Caco-2 (cell line): ENCODE measurements at regions not wholly inside any gene's neighbourhood (a gene's known extent, or its start where the extent isn't known, plus 50 kb on each side); places are given as distances from the start of the nearest gene placed in this dataset.

Experiments used
- BruUV-seq: library from RNA; stranded (reverse); fragments of 400-500 nt; replicated peaks from 2 replicates; lab custom pipeline; 2021; lab: Mats Ljungman, UMichigan
- CTCF ChIA-PET: fragments of 300-600 bp; sonication (Branson Sonifier 250); formaldehyde crosslinking; loops from one replicate; lab custom pipeline; 2022; ENCODE audit warnings: antibody characterized with exemption; lab: Charles Lee
- POLR2A ChIA-PET: fragments of 300-600 bp; sonication (Branson Sonifier 250); formaldehyde crosslinking; loops from one replicate; lab custom pipeline; 2022; ENCODE audit warnings: antibody characterized with exemption; lab: Charles Lee
- DNase-seq, 2 experiments: peaks; one replicate each; pipeline versions ENCODE4 v3.0.0 to v3.0.0-alpha.2; 2020 to 2022
- H3K27me3 ChIP-seq: replicated peaks from 2 replicates; pipeline ENCODE4 v1.6.0; 2011; ENCODE audit warnings: low read length; ENCODE audit not compliant: control insufficient read depth, insufficient read depth
- H3K36me3 ChIP-seq: 2 replicates; pipeline ENCODE4 v1.5.1; 2011; ENCODE audit warnings: low read length; ENCODE audit not compliant: control insufficient read depth, insufficient read depth
- H3K4me1 ChIP-seq: fragments of 250-450 bp; sonication (Bioruptor Pico); 2 replicates; pipeline ENCODE4 v1.5.1; 2020; ENCODE audit warnings: mild to moderate bottlenecking
- H3K4me3 ChIP-seq: 2 replicates; pipeline ENCODE4 v1.5.1; 2011; ENCODE audit warnings: low read depth, mild to moderate bottlenecking, control low read depth, low read length
- H3K9me3 ChIP-seq: fragments of 250-450 bp; sonication (Bioruptor Pico); 2 replicates; pipeline ENCODE4 v1.5.1; 2020; ENCODE audit warnings: mild to moderate bottlenecking, moderate library complexity
- H3K27ac Mint-ChIP-seq: one replicate; pipeline ENCODE4 v1.8.0; 2022; ENCODE audit warnings: mixed read lengths; ENCODE audit not compliant: unreplicated experiment
- H3K27me3 Mint-ChIP-seq: one replicate; pipeline ENCODE4 v1.8.0; 2022; ENCODE audit warnings: mixed read lengths; ENCODE audit not compliant: insufficient read depth, unreplicated experiment
- H3K36me3 Mint-ChIP-seq: one replicate; pipeline ENCODE4 v1.8.0; 2022; ENCODE audit warnings: mild to moderate bottlenecking, mixed read lengths; ENCODE audit not compliant: insufficient read depth, unreplicated experiment
- H3K4me1 Mint-ChIP-seq: one replicate; pipeline ENCODE4 v1.8.0; 2022; ENCODE audit warnings: low read depth, mixed read lengths; ENCODE audit not compliant: unreplicated experiment
- H3K4me3 Mint-ChIP-seq: one replicate; pipeline ENCODE4 v1.8.0; 2022; ENCODE audit warnings: mild to moderate bottlenecking, moderate library complexity, mixed read lengths; ENCODE audit not compliant: unreplicated experiment
- H3K9me3 Mint-ChIP-seq: one replicate; pipeline ENCODE4 v1.8.0; 2022; ENCODE audit warnings: mixed read lengths; ENCODE audit not compliant: unreplicated experiment
- intact Hi-C: fragments of 100-400 bp; cut with micrococcal nuclease; formaldehyde crosslinking; loops from one replicate; pipeline ENCODE4 v1.10.0; 2022; ENCODE audit not compliant: unreplicated experiment
- TF ChIP-seq, protein P1 (sequence below), 2 experiments: fragments of 200-600 bp in 1 of 2; IDR thresholded peaks; 1 replicate in 1 of 2; 2 replicates in 1 of 2; pipeline versions ENCODE4 v1.5.1 to v1.8.0; 2011 to 2022; ENCODE audit warnings: antibody characterized with exemption in 1 of 2, control low read depth in 1 of 2, inconsistent platforms in 1 of 2, low read depth in 1 of 2, low read length in 1 of 2, mild to moderate bottlenecking in 1 of 2, moderate library complexity in 1 of 2; ENCODE audit not compliant: insufficient read depth in 1 of 2, severe bottlenecking in 1 of 2, unreplicated experiment in 1 of 2

DNA sequence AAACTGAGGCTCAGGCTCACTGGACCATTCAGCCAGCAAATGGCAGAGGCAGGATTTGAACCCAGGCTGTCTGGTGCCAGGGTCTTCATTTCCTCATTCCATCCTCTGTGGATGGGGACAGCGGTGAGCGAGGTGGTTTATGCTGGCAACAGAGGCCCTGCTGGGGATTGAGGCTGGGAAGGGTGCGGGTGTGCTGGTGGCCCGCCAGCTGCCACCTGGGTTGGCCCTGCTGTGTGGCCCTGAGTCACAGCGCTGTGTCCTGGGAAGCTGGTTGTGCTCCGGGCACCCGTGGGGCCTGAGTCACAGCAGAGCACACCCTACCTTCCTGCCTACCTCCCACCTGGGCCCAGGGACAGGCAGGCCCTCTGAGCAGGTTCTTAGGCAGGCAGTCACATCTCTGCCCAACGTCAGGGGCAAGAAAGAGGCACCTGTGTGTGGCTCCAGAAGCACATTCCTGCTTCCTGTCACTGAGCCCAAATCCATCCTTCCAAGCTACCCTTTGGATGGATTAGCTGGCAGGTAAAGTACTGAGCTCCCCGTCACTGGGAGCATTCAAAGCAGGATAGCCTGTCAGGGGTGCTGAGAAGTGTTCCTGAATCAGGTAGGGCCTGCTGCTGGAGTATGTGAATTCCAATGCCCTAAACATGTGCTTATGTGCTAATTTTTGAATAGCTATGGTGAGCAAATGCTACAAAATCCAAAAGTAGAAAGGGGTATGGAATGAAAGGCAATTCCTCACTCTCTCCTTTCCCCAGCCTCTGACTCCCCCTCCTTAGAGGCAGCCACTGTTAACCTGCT lies 53.9 kb downstream of the CEBPB start:
- no peak for DNase-seq
- H3K9me3 ChIP-seq = no peaks in the 10 kb centered on the region
- intact Hi-C loops = no loop called here
- POLR2A ChIA-PET = no interaction called here
- H3K4me3 ChIP-seq = no peak overlapping the region
- no peaks in the 10 kb centered on the region for H3K9me3 Mint-ChIP-seq
- no TSS peak for BruUV-seq
- H3K4me1 ChIP-seq = peaks cover 14% of the 10 kb centered on the region
- H3K27me3 Mint-ChIP-seq = no peaks in the 10 kb centered on the region
- no peaks in the 10 kb centered on the region for H3K36me3 Mint-ChIP-seq
- H3K27me3 ChIP-seq = no peaks in the 10 kb centered on the region
- H3K4me1 Mint-ChIP-seq = peaks cover 26% of the 10 kb centered on the region
- H3K27ac Mint-ChIP-seq = no peak overlapping the region
- H3K36me3 ChIP-seq = no peaks in the 10 kb centered on the region
- no peak overlapping the region for H3K4me3 Mint-ChIP-seq
- TF ChIP-seq, protein P1, sequence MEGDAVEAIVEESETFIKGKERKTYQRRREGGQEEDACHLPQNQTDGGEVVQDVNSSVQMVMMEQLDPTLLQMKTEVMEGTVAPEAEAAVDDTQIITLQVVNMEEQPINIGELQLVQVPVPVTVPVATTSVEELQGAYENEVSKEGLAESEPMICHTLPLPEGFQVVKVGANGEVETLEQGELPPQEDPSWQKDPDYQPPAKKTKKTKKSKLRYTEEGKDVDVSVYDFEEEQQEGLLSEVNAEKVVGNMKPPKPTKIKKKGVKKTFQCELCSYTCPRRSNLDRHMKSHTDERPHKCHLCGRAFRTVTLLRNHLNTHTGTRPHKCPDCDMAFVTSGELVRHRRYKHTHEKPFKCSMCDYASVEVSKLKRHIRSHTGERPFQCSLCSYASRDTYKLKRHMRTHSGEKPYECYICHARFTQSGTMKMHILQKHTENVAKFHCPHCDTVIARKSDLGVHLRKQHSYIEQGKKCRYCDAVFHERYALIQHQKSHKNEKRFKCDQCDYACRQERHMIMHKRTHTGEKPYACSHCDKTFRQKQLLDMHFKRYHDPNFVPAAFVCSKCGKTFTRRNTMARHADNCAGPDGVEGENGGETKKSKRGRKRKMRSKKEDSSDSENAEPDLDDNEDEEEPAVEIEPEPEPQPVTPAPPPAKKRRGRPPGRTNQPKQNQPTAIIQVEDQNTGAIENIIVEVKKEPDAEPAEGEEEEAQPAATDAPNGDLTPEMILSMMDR (IDR thresholded peaks at IDR 0.05; ENCODE audit: insufficient read depth in 1 of 2, low read depth in 1 of 2, low read length in 1 of 2, severe bottlenecking in 1 of 2, unreplicated experiment in 1 of 2) = no peak
- CTCF ChIA-PET = interaction anchor here (0.6 kb wide), 3 partner anchors 293 to 549 kb away, joined by 3 to 6 read pairs (median 4); no protein-coding TSS in a partner anchor

DNA sequence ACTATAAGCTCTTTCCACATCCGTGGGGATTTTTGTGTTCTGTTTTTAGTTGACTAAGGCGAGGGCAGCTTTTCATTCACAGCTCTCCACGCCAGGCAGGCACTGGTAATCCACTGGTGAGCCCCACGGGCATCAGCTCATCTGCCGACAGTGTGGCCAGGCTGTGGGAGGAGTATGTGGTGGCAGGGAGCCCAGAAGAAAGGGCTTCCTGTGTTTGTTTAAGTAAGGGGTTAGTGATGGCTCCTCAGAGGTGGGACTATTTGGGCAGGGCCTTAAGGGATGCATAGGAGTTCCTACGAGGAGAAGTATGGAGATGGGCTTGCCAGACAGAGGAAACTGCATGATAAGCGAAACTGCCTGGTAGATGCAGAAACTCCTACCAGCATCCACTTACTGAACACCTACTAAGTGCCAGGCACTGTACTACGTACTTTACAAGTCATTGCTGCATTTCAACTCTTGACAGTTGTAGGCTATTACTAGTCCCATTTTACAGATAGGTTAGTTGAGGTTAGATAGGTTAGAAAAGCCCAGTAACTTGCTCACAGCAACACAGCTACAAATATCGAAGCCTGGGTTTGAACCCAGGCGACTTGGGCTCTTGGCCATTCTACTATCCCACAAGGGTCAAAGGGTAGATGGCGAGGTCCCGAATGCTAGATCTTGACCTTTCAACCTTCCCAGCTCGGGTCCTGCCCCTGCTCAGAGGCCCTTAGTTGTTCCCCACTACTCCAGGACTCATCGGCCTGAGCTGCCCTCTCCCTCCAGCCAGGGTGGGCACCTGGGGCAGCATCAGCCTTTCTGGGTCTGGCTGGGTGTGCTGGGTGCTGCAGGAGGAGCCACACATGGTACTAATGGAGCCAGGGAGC lies 55.1 kb downstream of the CEBPB start:
- CTCF ChIA-PET = interaction anchor here (0.6 to 1.0 kb wide), 3 partner anchors 36 to 417 kb away, joined by 3 to 6 read pairs (median 3); no protein-coding TSS in a partner anchor
- peaks cover 20% of the 10 kb centered on the region for H3K4me1 Mint-ChIP-seq
- H3K4me3 Mint-ChIP-seq = no peak overlapping the region
- TF ChIP-seq, protein P1 (IDR thresholded peaks at IDR 0.05; ENCODE audit: insufficient read depth in 1 of 2, low read depth in 1 of 2, low read length in 1 of 2, severe bottlenecking in 1 of 2, unreplicated experiment in 1 of 2) = no peak
- intact Hi-C loops = no loop called here
- H3K27ac Mint-ChIP-seq = peak overlapping the region; percentile 77
- H3K36me3 Mint-ChIP-seq = no peaks in the 10 kb centered on the region
- Histone ChIP-seq H3K36me3 (no peaks in the 10 kb centered on the region), H3K27me3 (no peaks in the 10 kb centered on the region), H3K4me3 (no peak overlapping the region), H3K9me3 (no peaks in the 10 kb centered on the region), H3K4me1 (peaks cover 14% of the 10 kb centered on the region)
- H3K9me3 Mint-ChIP-seq = no peaks in the 10 kb centered on the region
- no peaks in the 10 kb centered on the region for H3K27me3 Mint-ChIP-seq
- no peak for DNase-seq
- BruUV-seq = no TSS peak
- POLR2A ChIA-PET = interaction anchor here (0.6 kb wide), 1 partner anchor 80 kb away, joined by 5 read pairs; no protein-coding TSS in a partner anchor
